ENCODE measurements at regions not wholly inside any gene's neighbourhood (a gene's known extent, or its start where the extent isn't known, plus 50 kb on each side); places are given as distances from the start of the nearest gene placed in this dataset.

GRCh38 chr10:78961760-78962159 lies 107.0 kb upstream of the ZMIZ1 start:
- Histone ChIP-seq H3K4me1 (ENCODE audit: control insufficient read depth in 1 of 2, insufficient read depth in 2 of 2, low read length in 2 of 2) (peaks cover 5 to 7% of the 10 kb centered on the region in 2 donors), H3K27me3 (ENCODE audit: control insufficient read depth in 1 of 2, insufficient read depth in 2 of 2, low read length in 2 of 2) (no peaks in the 10 kb centered on the region), H3K4me3 (ENCODE audit: low read depth in 1 of 2, low read length in 2 of 2) (no peak overlapping the region), H3K27ac (ENCODE audit: low read depth, low read length) (no peak overlapping the region), H3K9ac (ENCODE audit: low read depth in 1 of 2, low read length in 2 of 2) (no peak overlapping the region), H3K9me3 (ENCODE audit: control insufficient read depth in 1 of 2, low read length in 2 of 2) (no peaks in the 10 kb centered on the region), H3K36me3 (ENCODE audit: control insufficient read depth in 1 of 2, insufficient read depth in 2 of 2, low read length in 2 of 2) (no peaks in the 10 kb centered on the region)

GRCh38 chr10:78963074-78964034 lies 105.4 kb upstream of the ZMIZ1 start:
- Histone ChIP-seq H3K9ac (ENCODE audit: low read depth in 1 of 2, low read length in 2 of 2) (no peak overlapping the region), H3K36me3 (ENCODE audit: control insufficient read depth in 1 of 2, insufficient read depth in 2 of 2, low read length in 2 of 2) (no peaks in the 10 kb centered on the region), H3K27ac (ENCODE audit: low read depth, low read length) (no peak overlapping the region), H3K27me3 (ENCODE audit: control insufficient read depth in 1 of 2, insufficient read depth in 2 of 2, low read length in 2 of 2) (no peaks in the 10 kb centered on the region), H3K4me1 (ENCODE audit: control insufficient read depth in 1 of 2, insufficient read depth in 2 of 2, low read length in 2 of 2) (peaks cover 5 to 13% of the 10 kb centered on the region in 2 donors), H3K4me3 (ENCODE audit: low read depth in 1 of 2, low read length in 2 of 2) (no peak overlapping the region), H3K9me3 (ENCODE audit: control insufficient read depth in 1 of 2, low read length in 2 of 2) (no peaks in the 10 kb centered on the region)

- peaks cover 5 to 16% of the 10 kb centered on the region in 2 donors for H3K4me1 ChIP-seq (ENCODE audit: control insufficient read depth in 1 of 2, insufficient read depth in 2 of 2, low read length in 2 of 2)
- no peaks in the 10 kb centered on the region for H3K9me3 ChIP-seq (ENCODE audit: control insufficient read depth in 1 of 2, low read length in 2 of 2)
- no peaks in the 10 kb centered on the region for H3K36me3 ChIP-seq (ENCODE audit: control insufficient read depth in 1 of 2, insufficient read depth in 2 of 2, low read length in 2 of 2)
- H3K27me3 ChIP-seq (ENCODE audit: control insufficient read depth in 1 of 2, insufficient read depth in 2 of 2, low read length in 2 of 2), result no peaks in the 10 kb centered on the region
- no peak overlapping the region for H3K4me3 ChIP-seq (ENCODE audit: low read depth in 1 of 2, low read length in 2 of 2)
- no peak overlapping the region for H3K9ac ChIP-seq (ENCODE audit: low read depth in 1 of 2, low read length in 2 of 2)
- no peak overlapping the region for H3K27ac ChIP-seq (ENCODE audit: low read depth, low read length)
Observed at GRCh38 chr10:78964274-78964951, 104.4 kb upstream of the ZMIZ1 start.

- Histone ChIP-seq H3K4me1 (ENCODE audit: control insufficient read depth in 1 of 2, insufficient read depth in 2 of 2, low read length in 2 of 2) (peaks cover 5 to 10% of the 10 kb centered on the region in 2 donors), H3K4me3 (ENCODE audit: low read depth in 1 of 2, low read length in 2 of 2) (no peak overlapping the region), H3K9me3 (ENCODE audit: control insufficient read depth in 1 of 2, low read length in 2 of 2) (no peaks in the 10 kb centered on the region), H3K27me3 (ENCODE audit: control insufficient read depth in 1 of 2, insufficient read depth in 2 of 2, low read length in 2 of 2) (no peaks in the 10 kb centered on the region), H3K36me3 (ENCODE audit: control insufficient read depth in 1 of 2, insufficient read depth in 2 of 2, low read length in 2 of 2) (no peaks in the 10 kb centered on the region), H3K27ac (ENCODE audit: low read depth, low read length) (no peak overlapping the region), H3K9ac (ENCODE audit: low read depth in 1 of 2, low read length in 2 of 2) (no peak overlapping the region)
Observed at GRCh38 chr10:78964952-78965633, 103.7 kb upstream of the ZMIZ1 start.

GRCh38 chr10:78966182-78966787 lies 102.5 kb upstream of the ZMIZ1 start:
- Histone ChIP-seq H3K9me3 (ENCODE audit: control insufficient read depth in 1 of 2, low read length in 2 of 2) (no peaks in the 10 kb centered on the region), H3K27ac (ENCODE audit: low read depth, low read length) (no peak overlapping the region), H3K9ac (ENCODE audit: low read depth in 1 of 2, low read length in 2 of 2) (no peak overlapping the region), H3K36me3 (ENCODE audit: control insufficient read depth in 1 of 2, insufficient read depth in 2 of 2, low read length in 2 of 2) (no peaks in the 10 kb centered on the region), H3K27me3 (ENCODE audit: control insufficient read depth in 1 of 2, insufficient read depth in 2 of 2, low read length in 2 of 2) (no peaks in the 10 kb centered on the region), H3K4me3 (ENCODE audit: low read depth in 1 of 2, low read length in 2 of 2) (no peak overlapping the region), H3K4me1 (ENCODE audit: control insufficient read depth in 1 of 2, insufficient read depth in 2 of 2, low read length in 2 of 2) (peaks cover 0 to 9% of the 10 kb centered on the region in 2 donors)

- Histone ChIP-seq H3K9me3 (ENCODE audit: control insufficient read depth in 1 of 2, low read length in 2 of 2) (no peaks in the 10 kb centered on the region), H3K9ac (ENCODE audit: low read depth in 1 of 2, low read length in 2 of 2) (no peak overlapping the region), H3K4me1 (ENCODE audit: control insufficient read depth in 1 of 2, insufficient read depth in 2 of 2, low read length in 2 of 2) (peaks cover 3 to 12% of the 10 kb centered on the region in 2 donors), H3K36me3 (ENCODE audit: control insufficient read depth in 1 of 2, insufficient read depth in 2 of 2, low read length in 2 of 2) (no peaks in the 10 kb centered on the region), H3K27me3 (ENCODE audit: control insufficient read depth in 1 of 2, insufficient read depth in 2 of 2, low read length in 2 of 2) (no peaks in the 10 kb centered on the region), H3K4me3 (ENCODE audit: low read depth in 1 of 2, low read length in 2 of 2) (no peak overlapping the region), H3K27ac (ENCODE audit: low read depth, low read length) (no peak overlapping the region)
Observed at GRCh38 chr10:78966844-78967488, 101.8 kb upstream of the ZMIZ1 start.

GRCh38 chr10:78968300-78968942 lies 100.3 kb upstream of the ZMIZ1 start:
- Histone ChIP-seq H3K9me3 (ENCODE audit: control insufficient read depth in 1 of 2, low read length in 2 of 2) (no peaks in the 10 kb centered on the region), H3K9ac (ENCODE audit: low read depth in 1 of 2, low read length in 2 of 2) (no peak overlapping the region), H3K4me3 (ENCODE audit: low read depth in 1 of 2, low read length in 2 of 2) (no peak overlapping the region), H3K27ac (ENCODE audit: low read depth, low read length) (no peak overlapping the region), H3K4me1 (ENCODE audit: control insufficient read depth in 1 of 2, insufficient read depth in 2 of 2, low read length in 2 of 2) (peaks cover 16 to 25% of the 10 kb centered on the region in 2 donors), H3K36me3 (ENCODE audit: control insufficient read depth in 1 of 2, insufficient read depth in 2 of 2, low read length in 2 of 2) (no peaks in the 10 kb centered on the region), H3K27me3 (ENCODE audit: control insufficient read depth in 1 of 2, insufficient read depth in 2 of 2, low read length in 2 of 2) (no peaks in the 10 kb centered on the region)

GRCh38 chr10:78968943-78969342 lies 99.8 kb upstream of the ZMIZ1 start:
- Histone ChIP-seq H3K27me3 (ENCODE audit: control insufficient read depth in 1 of 2, insufficient read depth in 2 of 2, low read length in 2 of 2) (no peaks in the 10 kb centered on the region), H3K9ac (ENCODE audit: low read depth in 1 of 2, low read length in 2 of 2) (no peak overlapping the region), H3K36me3 (ENCODE audit: control insufficient read depth in 1 of 2, insufficient read depth in 2 of 2, low read length in 2 of 2) (no peaks in the 10 kb centered on the region), H3K4me1 (ENCODE audit: control insufficient read depth in 1 of 2, insufficient read depth in 2 of 2, low read length in 2 of 2) (peaks cover 16 to 25% of the 10 kb centered on the region in 2 donors), H3K9me3 (ENCODE audit: control insufficient read depth in 1 of 2, low read length in 2 of 2) (no peaks in the 10 kb centered on the region), H3K27ac (ENCODE audit: low read depth, low read length) (no peak overlapping the region), H3K4me3 (ENCODE audit: low read depth in 1 of 2, low read length in 2 of 2) (no peak overlapping the region)

- no peak overlapping the region for H3K27ac ChIP-seq (ENCODE audit: low read depth, low read length)
- H3K9me3 ChIP-seq (ENCODE audit: control insufficient read depth in 1 of 2, low read length in 2 of 2), result no peaks in the 10 kb centered on the region
- H3K36me3 ChIP-seq (ENCODE audit: control insufficient read depth in 1 of 2, insufficient read depth in 2 of 2, low read length in 2 of 2), result no peaks in the 10 kb centered on the region
- H3K4me1 ChIP-seq (ENCODE audit: control insufficient read depth in 1 of 2, insufficient read depth in 2 of 2, low read length in 2 of 2), result peaks cover 22 to 30% of the 10 kb centered on the region in 2 donors
- H3K9ac ChIP-seq (ENCODE audit: low read depth in 1 of 2, low read length in 2 of 2), result no peak overlapping the region
- H3K4me3 ChIP-seq (ENCODE audit: low read depth in 1 of 2, low read length in 2 of 2), result no peak overlapping the region
- no peaks in the 10 kb centered on the region for H3K27me3 ChIP-seq (ENCODE audit: control insufficient read depth in 1 of 2, insufficient read depth in 2 of 2, low read length in 2 of 2)
Observed at GRCh38 chr10:78969719-78970118, 99.0 kb upstream of the ZMIZ1 start.
